ENCODE measurements at regions not wholly inside any gene's neighbourhood (a gene's known extent, or its start where the extent isn't known, plus 50 kb on each side); places are given as distances from the start of the nearest gene placed in this dataset.
"Not testable (repeated sequence)": the region's sequence is repeated elsewhere in the genome, so short reads cannot be mapped to it uniquely, and the experiment has no call there.

DNA sequence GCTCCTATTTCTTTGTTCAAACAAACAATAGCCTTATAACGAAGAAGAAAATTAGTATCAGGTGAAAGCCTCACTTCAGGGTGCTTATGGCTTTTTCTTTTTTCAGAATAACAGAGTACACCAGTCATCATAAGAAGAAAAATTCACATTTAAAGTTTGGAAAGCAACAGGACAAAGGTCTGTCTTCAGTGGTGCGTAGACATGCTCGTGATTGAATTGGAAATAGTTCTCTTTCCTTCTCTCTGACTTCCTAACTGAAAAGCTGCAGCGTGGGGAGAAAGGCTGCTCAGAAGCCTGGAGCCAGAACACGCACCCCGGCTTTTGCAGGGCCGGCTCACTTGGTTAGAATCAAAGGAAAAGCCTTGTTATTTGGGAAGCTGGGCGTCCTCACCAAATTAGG lies 127.6 kb upstream of the ZNF516 start:
- Mint-ChIP-seq H3K36me3 (ENCODE audit: low read depth) (no peaks in the 10 kb centered on the region), H3K4me3 (no peak overlapping the region), H3K27me3 (peaks cover 34% of the 10 kb centered on the region), H3K27ac (no peak overlapping the region), H3K9me3 (no peaks in the 10 kb centered on the region), H3K4me1 (peaks cover 7% of the 10 kb centered on the region)
- intact Hi-C loops (cut with micrococcal nuclease) = no loop called here
- no peak for DNase-seq

DNA sequence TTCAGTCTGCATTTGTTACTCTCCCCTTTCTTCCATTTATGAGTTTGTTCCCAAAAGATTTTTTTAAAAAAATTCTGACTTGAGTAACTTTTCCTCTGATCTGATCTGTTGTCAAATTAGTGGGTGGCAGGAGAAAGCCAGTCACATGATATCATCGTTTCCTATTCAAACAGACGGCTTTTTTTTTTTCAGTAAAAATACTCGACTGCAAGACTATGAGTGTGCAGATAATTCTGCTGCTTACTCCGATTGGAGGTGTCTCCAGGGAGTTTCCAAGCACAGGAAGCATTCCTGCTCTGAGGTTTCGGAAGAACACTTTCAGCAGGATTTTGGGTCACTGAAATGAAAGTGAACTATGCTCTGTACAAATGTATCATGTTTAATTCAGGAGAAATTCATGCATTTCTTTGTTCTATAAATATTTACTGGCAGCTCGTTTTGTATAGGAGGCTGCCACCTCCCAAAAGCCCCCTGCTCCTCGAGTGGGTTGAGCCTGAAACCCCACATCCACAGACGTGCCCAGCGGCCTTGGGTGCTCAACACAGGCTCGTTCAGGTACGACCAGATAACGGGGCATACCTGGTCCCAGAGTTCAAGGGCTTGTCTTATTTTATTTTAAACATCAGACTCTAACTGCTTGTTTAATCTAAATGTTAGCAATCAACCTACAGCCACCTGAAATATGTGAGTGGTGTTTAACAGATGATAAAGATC lies 126.9 kb upstream of the ZNF516 start:
- DNase-seq = no peak
- H3K4me1 Mint-ChIP-seq = peaks cover 7% of the 10 kb centered on the region
- no peak overlapping the region for H3K4me3 Mint-ChIP-seq
- intact Hi-C loops (cut with micrococcal nuclease) = no loop called here
- H3K36me3 Mint-ChIP-seq (ENCODE audit: low read depth) = no peaks in the 10 kb centered on the region
- peaks cover 30% of the 10 kb centered on the region for H3K27me3 Mint-ChIP-seq
- H3K9me3 Mint-ChIP-seq = no peaks in the 10 kb centered on the region
- H3K27ac Mint-ChIP-seq = no peak overlapping the region

DNA sequence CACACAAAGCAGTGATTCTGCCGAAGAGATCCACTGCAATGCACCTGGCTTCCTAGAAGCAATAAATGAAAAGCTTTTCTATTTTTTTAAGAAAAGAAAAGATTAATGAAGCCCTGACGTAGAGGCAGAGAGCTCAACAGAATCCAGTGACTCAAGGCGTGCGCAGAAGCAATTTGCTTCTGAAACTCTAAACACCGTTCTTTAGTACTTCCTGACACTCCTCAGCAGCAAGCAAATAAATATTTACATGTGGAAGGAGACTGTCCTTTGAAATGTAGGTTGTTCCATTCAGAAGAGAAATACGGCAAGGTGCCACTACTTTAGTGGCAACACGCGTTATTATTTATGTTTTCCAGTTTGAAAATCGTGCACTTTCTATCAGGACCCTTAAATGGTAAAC lies 126.2 kb upstream of the ZNF516 start:
- no peak for DNase-seq
- intact Hi-C loops (cut with micrococcal nuclease) = no loop called here
- Mint-ChIP-seq H3K36me3 (ENCODE audit: low read depth) (no peaks in the 10 kb centered on the region), H3K9me3 (no peaks in the 10 kb centered on the region), H3K4me3 (no peak overlapping the region), H3K27me3 (peaks cover 30% of the 10 kb centered on the region), H3K4me1 (peaks cover 7% of the 10 kb centered on the region), H3K27ac (no peak overlapping the region)

DNA sequence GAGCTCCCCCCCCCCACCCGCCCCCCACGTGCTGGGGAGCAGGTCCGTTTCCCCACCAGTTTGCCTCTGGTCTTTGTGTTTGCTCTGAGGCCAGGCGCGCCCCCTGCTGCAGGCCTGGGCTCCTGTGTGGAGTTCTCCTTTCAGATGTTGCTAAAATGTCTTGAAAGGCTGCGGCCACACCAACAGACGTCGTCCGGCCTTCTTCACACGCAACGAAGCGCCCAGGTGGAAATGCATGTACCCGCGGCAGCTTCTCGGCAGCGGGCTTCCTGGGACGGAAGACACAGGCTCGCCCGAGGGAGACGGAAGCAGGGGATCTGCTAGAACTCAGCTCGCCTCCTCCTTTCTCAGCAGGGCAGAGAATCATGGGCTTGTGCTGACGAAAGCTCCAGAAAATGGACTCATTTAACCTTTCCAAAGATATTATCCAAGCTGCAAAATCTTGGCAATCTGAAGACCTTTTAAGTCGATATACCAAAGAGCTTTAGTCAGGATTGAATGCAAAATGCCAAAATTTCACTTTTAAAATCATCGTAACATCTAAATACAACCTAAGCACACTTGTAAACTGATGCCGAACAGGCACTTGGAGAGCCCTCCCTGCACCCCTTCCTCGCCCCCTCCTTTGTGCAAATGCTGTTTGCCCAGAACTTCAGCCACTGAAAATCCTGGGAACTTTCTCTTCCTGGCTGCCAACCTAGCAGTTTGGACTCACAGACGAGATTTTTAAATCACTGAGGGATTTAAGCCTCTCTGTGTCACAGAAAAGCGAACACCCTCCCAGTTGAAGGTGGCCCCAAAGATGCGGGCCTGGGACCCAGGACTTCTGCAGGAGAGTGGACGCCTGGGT lies 125.5 kb upstream of the ZNF516 start:
- no peaks in the 10 kb centered on the region for H3K36me3 Mint-ChIP-seq (ENCODE audit: low read depth)
- no peaks in the 10 kb centered on the region for H3K9me3 Mint-ChIP-seq
- DNase-seq = peak; percentile 72
- intact Hi-C loops (cut with micrococcal nuclease) = no loop called here
- H3K4me1 Mint-ChIP-seq = peaks cover 7% of the 10 kb centered on the region
- peaks cover 30% of the 10 kb centered on the region for H3K27me3 Mint-ChIP-seq
- no peak overlapping the region for H3K27ac Mint-ChIP-seq
- H3K4me3 Mint-ChIP-seq = peak overlapping the region; percentile 51

GRCh38 chr18:76619621-76620315 lies 124.7 kb upstream of the ZNF516 start:
- intact Hi-C loops (cut with micrococcal nuclease) = no loop called here
- H3K27me3 Mint-ChIP-seq = peaks cover 30% of the 10 kb centered on the region
- no peak for DNase-seq
- H3K9me3 Mint-ChIP-seq = no peaks in the 10 kb centered on the region
- H3K27ac Mint-ChIP-seq = no peak overlapping the region
- H3K4me3 Mint-ChIP-seq = no peak overlapping the region
- peaks cover 7% of the 10 kb centered on the region for H3K4me1 Mint-ChIP-seq
- no peaks in the 10 kb centered on the region for H3K36me3 Mint-ChIP-seq (ENCODE audit: low read depth)

DNA sequence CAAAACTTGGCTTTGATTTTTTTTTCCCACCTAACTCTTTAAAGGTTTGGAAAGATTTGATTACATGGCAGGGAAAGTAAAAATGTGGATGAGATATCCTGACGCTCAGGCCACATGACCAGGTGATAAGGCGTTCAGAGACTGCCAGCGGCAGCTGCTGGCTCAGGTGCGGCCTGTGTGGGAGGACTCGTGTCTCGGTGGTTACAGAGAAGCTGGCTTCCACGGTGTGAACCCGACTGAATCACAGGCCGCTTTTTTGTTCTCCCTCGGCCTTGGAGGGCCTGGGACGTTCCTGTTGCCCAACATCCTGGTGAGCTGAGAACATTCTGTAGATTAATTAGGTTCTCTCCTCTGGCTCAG lies 124.2 kb upstream of the ZNF516 start:
- peaks cover 30% of the 10 kb centered on the region for H3K27me3 Mint-ChIP-seq
- no peak overlapping the region for H3K4me3 Mint-ChIP-seq
- intact Hi-C loops (cut with micrococcal nuclease) = no loop called here
- no peak for DNase-seq
- H3K36me3 Mint-ChIP-seq (ENCODE audit: low read depth) = no peaks in the 10 kb centered on the region
- H3K27ac Mint-ChIP-seq = no peak overlapping the region
- H3K9me3 Mint-ChIP-seq = no peaks in the 10 kb centered on the region
- H3K4me1 Mint-ChIP-seq = peaks cover 7% of the 10 kb centered on the region

- H3K9me3 Mint-ChIP-seq = no peaks in the 10 kb centered on the region
- H3K27ac Mint-ChIP-seq = no peak overlapping the region
- no peak overlapping the region for H3K4me3 Mint-ChIP-seq
- H3K27me3 Mint-ChIP-seq = peaks cover 27% of the 10 kb centered on the region
- H3K36me3 Mint-ChIP-seq (ENCODE audit: low read depth) = no peaks in the 10 kb centered on the region
- H3K4me1 Mint-ChIP-seq = peaks cover 7% of the 10 kb centered on the region
- DNase-seq = no peak
- intact Hi-C loops (cut with micrococcal nuclease) = no loop called here
Measured at GRCh38 chr18:76618721-76619120, 123.7 kb upstream of the ZNF516 start.

DNA sequence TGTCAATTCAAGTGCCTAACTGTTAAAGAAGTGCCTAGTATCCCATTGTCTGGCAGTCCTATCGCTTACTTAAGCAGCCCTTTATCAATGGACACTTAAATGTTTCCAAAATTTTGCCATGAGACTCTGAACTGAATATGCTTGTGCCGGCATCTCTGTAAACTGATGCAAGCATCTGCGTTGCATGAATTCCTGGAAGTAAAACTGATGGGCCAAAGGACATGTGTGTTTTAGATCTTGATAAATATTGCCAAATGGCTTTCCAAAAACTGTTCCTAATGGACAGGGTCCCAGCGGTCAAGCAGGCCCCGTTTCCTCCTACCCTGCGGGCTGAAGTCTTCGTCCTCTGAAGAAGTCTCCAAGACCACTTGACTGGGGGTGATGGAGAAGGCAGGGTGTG lies 121.3 kb upstream of the ZNF516 start:
- no peak for DNase-seq
- no peaks in the 10 kb centered on the region for H3K9me3 Mint-ChIP-seq
- H3K27ac Mint-ChIP-seq = no peak overlapping the region
- H3K4me3 Mint-ChIP-seq = no peak overlapping the region
- H3K27me3 Mint-ChIP-seq = peaks cover 17% of the 10 kb centered on the region
- intact Hi-C loops (cut with micrococcal nuclease) = no loop called here
- no peaks in the 10 kb centered on the region for H3K36me3 Mint-ChIP-seq (ENCODE audit: low read depth)
- H3K4me1 Mint-ChIP-seq = peaks cover 7% of the 10 kb centered on the region

GRCh38 chr18:76615065-76615733 lies 120.2 kb upstream of the ZNF516 start:
- H3K36me3 Mint-ChIP-seq (ENCODE audit: low read depth) = no peaks in the 10 kb centered on the region
- no peak overlapping the region for H3K4me3 Mint-ChIP-seq

DNA sequence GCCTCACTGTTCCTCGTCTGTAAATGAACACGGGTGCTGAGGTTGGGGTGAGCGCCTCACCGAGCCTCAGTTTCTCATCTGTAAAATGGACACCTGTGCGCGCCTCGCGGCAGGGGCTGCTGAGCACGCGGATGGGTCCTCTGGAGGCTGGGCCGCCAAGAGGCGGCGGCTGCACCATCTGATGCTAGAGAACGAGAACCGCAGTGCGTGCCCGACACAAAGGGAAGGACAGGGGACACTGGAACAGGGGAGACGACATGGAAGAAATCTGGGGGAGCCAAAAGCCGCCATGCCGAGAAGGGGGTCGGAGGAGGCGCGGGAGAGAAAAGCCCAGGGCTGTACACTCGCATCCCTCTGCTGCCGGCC lies 118.7 kb upstream of the ZNF516 start:
- Mint-ChIP-seq H3K9me3 (no peaks in the 10 kb centered on the region), H3K4me3 (no peak overlapping the region), H3K4me1 (no peaks in the 10 kb centered on the region), H3K27me3 (peaks cover 8% of the 10 kb centered on the region), H3K27ac (no peak overlapping the region), H3K36me3 (ENCODE audit: low read depth) (no peaks in the 10 kb centered on the region)
- DNase-seq = no peak
- intact Hi-C loops (cut with micrococcal nuclease) = no loop called here

More at GRCh38 chr18:76615065-76615733, 120.2 kb upstream of the ZNF516 start:
- intact Hi-C loops (cut with micrococcal nuclease) = no loop called here
- H3K9me3 Mint-ChIP-seq = no peaks in the 10 kb centered on the region
- H3K27me3 Mint-ChIP-seq = peaks cover 11% of the 10 kb centered on the region
- H3K4me1 Mint-ChIP-seq = peaks cover 2% of the 10 kb centered on the region
- DNase-seq = no peak
- H3K27ac Mint-ChIP-seq = no peak overlapping the region

- H3K36me3 Mint-ChIP-seq (ENCODE audit: low read depth) = no peaks in the 10 kb centered on the region
- no peak overlapping the region for H3K27ac Mint-ChIP-seq
- H3K27me3 Mint-ChIP-seq = peaks cover 3% of the 10 kb centered on the region
- no peaks in the 10 kb centered on the region for H3K9me3 Mint-ChIP-seq
- no peak overlapping the region for H3K4me3 Mint-ChIP-seq
- H3K4me1 Mint-ChIP-seq = no peaks in the 10 kb centered on the region
- no peak for DNase-seq
- intact Hi-C loops (cut with micrococcal nuclease) = no loop called here
Measured at GRCh38 chr18:76613053-76613754, 118.2 kb upstream of the ZNF516 start.

- H3K36me3 Mint-ChIP-seq (ENCODE audit: low read depth); H3K4me1 Mint-ChIP-seq; H3K9me3 Mint-ChIP-seq; H3K4me3 Mint-ChIP-seq; H3K27me3 Mint-ChIP-seq; H3K27ac Mint-ChIP-seq; intact Hi-C loops (cut with micrococcal nuclease); DNase-seq: not testable (repeated sequence)
Measured at GRCh38 chr18:76611750-76612045, 116.7 kb upstream of the ZNF516 start.

DNA sequence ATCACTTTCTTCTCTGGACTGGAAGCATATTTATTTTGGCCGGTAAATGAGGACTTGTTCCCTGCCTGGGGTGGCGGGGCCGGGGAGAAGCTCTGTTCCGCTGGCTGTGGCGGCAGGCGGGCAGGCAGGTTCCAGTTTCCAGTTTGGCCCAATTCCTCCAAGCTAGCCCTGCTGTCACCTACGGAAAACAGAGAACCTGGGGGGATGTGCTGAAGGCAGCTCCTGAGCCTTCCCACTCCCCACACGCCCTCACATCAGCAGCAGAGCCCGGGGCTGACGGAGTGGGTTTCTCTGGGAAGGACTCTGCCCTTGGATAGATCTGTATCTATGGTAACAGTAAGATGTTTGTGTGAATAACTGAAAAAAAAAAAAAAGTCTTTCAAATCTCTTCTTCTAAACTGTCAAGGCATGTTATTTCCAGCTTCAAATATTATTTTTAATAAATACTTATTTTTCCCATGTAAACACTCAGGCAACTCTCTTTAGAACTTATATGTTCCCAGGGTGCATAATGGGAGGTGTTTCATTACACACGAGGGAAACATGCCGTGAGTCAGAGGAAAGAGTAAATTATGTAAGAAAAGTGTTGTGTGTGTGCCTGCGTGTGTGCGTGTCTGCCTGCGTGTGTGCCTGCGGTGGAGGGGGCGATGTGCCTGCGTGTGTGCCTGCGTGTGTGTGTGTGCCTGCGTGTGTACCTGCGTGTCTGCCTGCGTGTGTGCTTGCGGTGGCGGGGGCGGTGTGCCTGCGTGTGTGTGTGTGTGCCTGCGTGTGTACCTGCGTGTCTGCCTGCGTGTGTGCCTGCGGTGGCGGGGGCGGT lies 116.1 kb upstream of the ZNF516 start:
- Mint-ChIP-seq H3K4me3 (no peak overlapping the region), H3K27ac (no peak overlapping the region), H3K4me1 (no peaks in the 10 kb centered on the region), H3K9me3 (no peaks in the 10 kb centered on the region), H3K27me3 (no peaks in the 10 kb centered on the region), H3K36me3 (ENCODE audit: low read depth) (no peaks in the 10 kb centered on the region)
- intact Hi-C loops (cut with micrococcal nuclease) = no loop called here
- DNase-seq = no peak

All from activated CD4-positive, alpha-beta T cell treated with anti-CD3 and anti-CD28 coated beads, Interleukin-2, amount 10 ng/mL, durations not matched to agents 24 days and 14 days (primary cell).